ENCODE measurements at regions not wholly inside any gene's neighbourhood (a gene's known extent, or its start where the extent isn't known, plus 50 kb on each side); places are given as distances from the start of the nearest gene placed in this dataset.

DNA sequence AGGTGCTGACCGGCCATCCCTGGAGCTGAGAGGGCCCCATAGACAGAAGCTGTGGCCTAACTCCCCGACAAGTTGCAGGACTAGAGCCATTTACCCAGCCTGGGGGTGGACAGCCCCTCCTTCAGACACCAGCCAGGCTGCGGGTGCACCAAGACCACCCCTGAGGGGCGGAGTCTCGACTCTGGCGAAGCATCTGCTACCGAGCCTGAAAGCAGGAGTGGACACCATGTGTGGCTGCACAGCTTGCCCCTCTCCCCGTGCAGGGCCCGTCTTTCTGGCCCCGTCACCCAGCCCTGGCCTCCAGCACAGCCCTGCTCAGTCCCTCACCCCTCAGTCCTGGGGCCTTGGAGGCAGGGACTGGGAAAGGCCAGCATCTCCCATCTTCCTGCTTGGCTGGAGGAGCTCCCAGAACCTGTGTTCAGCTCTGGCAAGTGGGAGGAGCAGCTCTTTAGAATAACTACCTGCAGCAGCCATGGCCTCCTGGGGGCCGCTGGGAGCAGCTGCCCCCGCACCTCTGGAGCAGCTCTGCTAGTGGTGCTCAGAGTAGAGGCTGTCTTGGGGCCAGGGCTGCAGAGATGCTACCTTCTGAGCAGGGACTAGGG lies 275.8 kb downstream of the NDUFA10 start:
- DNase-seq (ENCODE audit: low read depth in 4 of 4, low spot score in 3 of 4), result no peak

DNA sequence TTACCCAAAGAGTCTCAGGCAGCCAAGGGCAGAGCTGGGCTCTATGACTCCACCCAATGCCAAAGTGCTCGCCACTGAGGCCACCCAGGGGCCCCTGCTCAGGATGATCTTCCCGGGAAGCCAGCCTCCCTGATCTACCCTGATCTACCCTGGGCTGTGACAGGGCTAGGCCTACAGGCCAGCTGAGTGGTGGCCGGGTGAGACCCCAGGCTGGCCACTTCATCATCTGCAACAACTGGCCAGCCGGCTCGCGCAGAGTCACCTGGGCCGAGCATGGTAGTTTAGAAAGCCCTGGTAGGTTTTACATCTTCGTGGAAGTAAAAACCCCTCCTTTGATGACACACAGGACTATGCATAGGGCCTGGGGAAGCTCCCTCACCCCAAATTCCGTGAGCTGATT lies 276.3 kb downstream of the NDUFA10 start:
- DNase-seq (ENCODE audit: low read depth in 4 of 4, low spot score in 3 of 4), result no peak

DNA sequence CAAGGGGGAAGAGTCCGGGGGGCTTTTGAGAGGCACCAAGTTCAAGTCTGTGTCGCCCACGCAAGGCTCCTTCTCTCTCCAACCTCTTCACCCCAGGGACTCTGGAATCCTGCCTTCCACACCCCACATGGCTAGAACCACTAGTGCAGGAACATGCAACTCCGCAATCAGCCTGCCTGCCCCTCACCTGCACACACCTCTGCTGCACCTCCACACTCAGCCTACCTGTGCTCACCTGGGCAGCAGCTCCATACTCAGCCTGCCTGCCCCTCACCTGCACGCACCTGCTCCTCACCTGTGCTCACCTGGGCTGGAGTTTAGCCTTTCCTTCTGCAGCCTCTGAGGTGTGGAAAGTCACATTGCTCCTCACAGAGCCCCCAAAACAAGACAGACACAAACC lies 277.4 kb downstream of the NDUFA10 start:
- DNase-seq (ENCODE audit: low read depth in 4 of 4, low spot score in 3 of 4), result no peak

DNA sequence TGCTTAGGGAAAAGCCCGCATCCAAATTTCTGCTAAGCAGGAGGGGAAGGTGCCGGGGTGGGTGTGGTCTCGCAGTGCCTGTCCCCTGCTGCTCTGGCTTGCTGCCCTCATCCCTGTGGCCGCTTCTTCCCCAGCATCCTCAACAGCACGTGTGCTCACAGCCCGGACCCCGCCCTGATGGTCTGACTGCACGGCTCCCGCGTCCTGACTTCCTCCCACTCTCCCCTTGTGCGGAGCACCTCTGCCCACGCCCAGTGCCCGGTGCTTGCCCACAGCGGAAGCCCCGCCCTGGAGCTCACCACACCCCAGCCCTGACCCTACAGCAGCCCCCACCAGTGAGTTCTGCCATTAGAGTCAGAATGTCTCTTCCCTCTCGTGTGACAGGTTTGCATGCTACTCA lies 277.9 kb downstream of the NDUFA10 start:
- DNase-seq (ENCODE audit: low read depth in 4 of 4, low spot score in 3 of 4), result no peak

DNA sequence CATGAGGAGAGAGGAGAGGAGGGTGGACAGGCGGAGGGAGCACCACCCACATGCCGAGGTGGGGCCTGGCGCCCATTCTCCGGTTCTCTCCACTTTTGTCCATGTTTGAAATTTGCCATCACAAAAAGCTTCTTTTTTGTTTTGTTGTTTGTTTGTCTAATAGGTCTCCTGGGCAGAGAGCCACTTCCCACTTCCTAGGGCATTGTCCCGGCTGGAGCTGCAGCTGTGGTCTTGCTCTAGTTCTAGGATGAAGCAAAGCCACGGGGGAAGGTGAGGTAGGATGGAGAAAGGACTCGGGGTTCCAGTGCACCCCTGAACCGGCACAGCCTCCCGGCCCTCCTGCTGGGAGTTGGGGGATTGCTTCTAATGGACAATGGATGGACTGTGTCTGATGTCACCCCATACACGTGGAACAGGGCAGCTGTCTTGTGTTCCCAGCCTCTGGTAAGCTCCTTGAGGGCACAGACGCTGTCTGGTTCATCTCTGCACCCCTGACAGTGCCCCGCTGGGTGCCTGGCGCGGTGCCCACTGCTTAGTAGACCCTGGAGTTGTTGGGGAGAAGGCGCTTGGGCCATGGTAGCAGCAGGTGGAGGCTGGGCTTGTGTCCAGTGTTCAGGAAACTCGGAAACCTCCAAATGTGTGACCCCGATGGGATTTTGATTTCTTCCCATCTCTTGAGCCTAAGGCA lies 278.4 kb downstream of the NDUFA10 start:
- DNase-seq (ENCODE audit: low read depth in 4 of 4, low spot score in 3 of 4), result no peak

DNA sequence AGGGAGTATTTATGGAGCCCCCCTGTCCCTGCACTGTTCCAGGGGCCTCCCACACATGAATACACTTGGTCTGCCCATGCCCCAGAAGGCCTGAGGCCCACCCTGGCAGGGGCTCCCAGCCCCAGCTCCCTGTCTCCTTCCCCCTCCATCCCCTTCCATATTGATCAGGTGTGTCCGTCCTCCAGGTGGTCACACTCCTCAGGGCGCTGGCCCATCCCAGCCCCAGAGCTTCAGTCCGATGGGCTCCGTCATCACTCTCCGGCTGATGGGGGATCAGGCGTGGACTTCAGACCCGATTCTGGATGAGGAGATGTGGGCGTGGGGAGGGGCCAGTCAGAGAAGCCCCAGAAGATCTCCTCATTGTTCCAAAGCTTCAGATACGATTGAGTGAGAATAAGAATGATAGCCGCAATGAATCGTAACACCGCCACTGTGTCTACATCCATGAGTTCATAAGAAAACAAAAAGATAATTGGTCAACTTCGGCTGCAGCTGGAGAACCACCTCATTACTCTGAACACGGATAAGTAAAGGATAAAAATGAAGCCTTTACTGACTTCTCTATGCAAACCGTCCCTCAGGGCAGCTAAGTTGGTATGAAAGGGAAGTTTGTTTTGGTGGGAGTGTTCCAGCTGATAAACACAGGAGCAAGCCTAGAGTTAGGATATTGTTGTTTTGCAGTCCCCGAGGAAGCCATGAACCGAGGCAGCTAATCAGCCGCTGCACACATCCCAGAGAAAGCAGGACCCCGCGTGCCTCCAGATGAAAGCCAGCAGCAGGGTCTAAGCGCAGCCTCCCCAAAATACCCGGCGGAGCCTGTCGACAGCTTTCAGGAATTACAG lies 279.5 kb downstream of the NDUFA10 start:
- DNase-seq (ENCODE audit: low read depth in 4 of 4, low spot score in 3 of 4), result no peak

DNA sequence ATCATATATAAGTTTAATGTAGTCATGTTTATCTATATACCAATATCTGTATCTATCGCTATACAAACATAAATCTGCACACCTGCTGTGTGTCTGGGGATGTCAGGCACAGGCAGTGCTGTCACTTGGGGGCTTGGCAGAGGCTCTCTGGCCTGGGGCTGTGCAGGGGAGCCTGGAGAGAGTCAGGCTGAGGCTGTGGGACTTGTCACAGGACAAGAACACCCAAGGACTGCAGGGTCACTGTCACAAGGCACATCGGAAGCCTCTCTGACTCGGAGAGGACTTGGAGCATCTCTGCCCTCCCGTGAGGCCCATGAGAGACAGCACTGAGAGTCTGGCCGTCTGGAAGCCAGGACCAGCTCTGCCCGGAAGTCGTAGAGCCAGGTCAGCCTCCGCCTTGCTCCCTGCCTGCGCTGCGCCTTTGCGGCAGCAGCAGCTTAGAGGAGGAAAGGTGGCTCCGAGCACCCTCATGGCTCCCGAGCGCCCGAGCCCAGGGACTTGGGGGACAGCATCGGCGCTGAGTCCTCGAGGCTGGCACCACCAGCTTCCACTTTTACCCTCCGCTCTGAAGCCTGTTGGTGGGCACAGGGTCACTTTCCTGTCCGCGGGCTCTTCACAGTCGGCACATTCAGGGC lies 280.3 kb downstream of the NDUFA10 start:
- no peak for DNase-seq (ENCODE audit: low read depth in 4 of 4, low spot score in 3 of 4)

DNA sequence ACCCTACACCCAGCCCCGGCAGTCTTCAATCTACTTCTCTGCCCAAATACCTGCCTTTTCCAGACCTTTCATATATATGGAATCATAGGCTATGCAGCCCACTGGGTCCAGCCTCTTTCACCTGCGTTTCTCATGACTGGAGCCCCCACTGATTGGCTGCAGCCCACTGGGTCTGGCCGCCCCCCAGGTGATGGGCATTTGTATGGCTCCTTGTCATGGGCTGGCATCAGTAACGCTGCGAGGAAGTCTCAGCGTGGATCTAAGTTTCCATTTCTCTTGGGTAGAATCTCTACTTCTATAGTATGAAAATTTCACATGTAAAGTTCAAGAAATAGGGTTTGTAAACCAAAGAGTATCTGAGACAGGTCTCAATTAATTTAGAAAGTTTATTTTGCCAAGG lies 281.9 kb downstream of the NDUFA10 start:
- DNase-seq (ENCODE audit: low read depth in 4 of 4, low spot score in 3 of 4), result no peak

DNA sequence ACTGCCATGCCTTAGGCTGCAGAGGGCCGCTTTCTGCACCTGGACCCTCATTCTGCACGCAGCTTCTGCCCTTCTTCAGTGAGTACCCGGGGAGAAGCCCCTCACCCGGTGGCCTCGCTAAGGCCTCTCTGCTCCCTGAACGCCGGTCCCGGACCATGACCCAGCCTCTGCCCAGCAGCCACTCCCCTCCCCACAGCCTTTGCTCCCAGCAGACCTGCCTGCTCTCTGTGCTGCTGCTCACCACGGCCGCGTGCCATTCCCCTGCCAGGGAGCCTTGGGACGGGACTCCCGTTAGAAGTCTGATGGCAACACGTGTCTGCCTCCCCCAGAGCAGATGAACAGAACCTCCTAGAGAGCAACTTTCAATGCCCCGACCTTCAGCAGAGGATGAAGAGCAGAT lies 282.8 kb downstream of the NDUFA10 start:
- DNase-seq (ENCODE audit: low read depth in 4 of 4, low spot score in 3 of 4), result no peak

DNA sequence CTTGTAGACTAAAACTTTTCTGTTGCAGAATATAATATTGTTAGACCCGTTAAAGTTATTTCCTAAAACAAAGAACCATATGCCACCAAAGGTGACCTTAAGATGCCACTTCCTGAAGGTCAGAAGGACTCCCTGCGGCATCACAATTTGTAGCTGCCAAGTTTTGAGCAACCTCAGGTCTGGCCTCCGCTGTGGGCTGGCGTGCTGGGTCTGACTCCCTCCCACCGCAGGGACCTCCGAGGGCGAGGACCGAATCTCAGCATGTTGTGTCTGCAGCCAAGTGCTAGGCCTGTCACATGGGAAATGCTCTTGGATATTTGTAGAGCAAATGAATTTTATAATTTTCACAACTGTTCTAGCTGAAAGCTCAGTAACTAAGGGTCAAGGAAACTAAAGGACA lies 285.9 kb downstream of the NDUFA10 start:
- DNase-seq (ENCODE audit: low read depth in 4 of 4, low spot score in 3 of 4), result no peak

DNA sequence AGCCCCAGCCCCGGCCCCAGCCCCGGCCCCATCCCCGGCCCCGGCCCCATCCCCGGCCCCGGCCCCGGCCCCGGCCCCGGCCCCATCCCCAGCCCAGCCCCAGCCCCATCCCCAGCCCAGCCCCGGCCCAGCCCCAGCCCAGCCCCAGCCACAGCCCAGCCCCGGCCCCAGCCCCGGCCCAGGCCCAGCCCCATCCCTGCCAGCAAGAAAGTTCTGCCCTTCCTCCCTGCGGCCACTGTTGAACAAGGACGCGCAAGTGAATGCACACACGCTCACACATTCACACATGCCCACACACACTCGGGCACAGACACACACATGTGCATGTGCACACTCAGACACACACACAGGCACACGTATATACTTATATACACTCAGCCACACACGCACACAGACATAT lies 287.0 kb downstream of the NDUFA10 start:
- no peak for DNase-seq (ENCODE audit: low read depth in 4 of 4, low spot score in 3 of 4)

DNA sequence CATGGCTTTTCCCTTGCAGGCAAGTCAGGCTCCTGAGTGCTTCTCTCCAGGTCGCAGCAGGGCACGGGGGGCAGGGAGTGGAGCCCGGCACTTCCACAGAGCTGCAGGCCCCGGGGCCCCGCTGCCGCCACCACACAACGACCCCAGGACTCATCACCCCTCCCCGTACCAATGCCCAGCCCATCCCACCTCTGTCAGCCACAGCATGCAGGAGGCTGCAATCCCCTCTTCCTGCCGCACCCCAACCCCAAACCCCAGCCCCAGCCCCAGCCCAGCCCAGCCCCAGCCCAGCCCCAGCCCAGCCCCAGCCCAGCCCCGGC lies 288.0 kb downstream of the NDUFA10 start:
- no peak for DNase-seq (ENCODE audit: low read depth in 4 of 4, low spot score in 3 of 4)

DNA sequence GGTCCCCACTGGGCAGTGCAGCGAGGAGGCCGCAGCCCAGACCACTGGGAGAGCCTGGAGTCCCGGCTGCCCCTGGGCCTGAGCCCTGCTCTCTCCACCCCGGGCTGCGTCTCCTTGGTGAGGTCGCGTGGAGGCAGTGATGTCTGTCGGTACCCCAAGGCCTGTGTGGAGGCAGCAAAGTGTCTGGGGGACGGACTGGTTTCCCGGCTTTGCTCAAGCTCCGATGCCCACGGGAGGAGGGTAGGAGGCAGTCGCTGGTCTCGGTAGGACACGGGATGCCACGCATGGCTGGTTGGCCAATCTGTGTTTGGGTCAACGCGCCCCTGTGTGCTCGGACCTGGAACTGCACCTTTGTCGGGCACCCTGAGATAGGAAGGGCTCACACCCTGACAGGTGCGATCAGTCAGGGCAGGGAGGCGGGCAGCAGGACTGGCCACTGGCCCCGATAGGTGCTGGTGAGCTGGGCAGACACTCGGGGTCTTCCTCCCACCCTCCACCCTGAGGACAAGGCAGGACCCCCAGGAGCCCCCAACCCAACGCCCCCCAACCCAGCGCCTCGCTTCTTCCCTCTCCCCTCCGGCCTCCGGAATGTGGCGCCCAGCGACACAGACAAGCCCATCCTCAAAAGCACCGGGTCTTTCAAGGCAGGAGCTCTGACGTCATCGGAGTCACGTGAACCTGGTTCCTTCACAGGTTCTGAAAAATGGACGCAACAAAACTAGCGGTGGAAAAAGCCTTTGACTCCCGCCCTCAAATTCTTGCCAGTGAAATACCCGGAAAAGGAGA lies 288.6 kb downstream of the NDUFA10 start:
- DNase-seq (ENCODE audit: low read depth in 4 of 4, low spot score in 3 of 4), result no peak

DNA sequence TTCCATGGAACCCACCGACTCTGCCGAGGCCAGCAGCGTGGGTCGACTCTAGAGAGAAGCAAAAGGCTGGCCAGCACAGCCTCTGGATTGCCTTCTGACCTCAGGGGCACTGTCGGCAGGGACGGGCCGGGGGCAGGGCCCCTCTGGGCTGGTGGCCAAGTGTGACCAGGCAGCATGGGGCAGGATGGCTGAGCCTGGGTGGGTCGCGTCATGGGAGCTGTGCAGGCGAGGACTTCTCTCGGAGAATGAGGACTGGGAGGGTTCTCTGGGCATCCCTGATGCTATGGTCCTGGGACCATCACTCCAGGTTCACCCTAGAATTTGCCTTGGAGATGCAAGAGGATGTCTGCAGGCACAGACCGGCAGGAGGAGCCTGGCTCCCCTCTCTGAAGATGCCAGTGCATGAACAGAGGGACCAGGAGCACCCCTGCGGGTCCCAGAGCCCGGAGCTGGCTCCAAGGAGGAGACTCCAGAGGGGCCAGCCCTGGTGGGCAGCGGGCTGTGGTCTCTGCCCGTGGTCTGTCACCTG lies 289.2 kb downstream of the NDUFA10 start:
- DNase-seq (ENCODE audit: low read depth in 4 of 4, low spot score in 3 of 4), result no peak

DNA sequence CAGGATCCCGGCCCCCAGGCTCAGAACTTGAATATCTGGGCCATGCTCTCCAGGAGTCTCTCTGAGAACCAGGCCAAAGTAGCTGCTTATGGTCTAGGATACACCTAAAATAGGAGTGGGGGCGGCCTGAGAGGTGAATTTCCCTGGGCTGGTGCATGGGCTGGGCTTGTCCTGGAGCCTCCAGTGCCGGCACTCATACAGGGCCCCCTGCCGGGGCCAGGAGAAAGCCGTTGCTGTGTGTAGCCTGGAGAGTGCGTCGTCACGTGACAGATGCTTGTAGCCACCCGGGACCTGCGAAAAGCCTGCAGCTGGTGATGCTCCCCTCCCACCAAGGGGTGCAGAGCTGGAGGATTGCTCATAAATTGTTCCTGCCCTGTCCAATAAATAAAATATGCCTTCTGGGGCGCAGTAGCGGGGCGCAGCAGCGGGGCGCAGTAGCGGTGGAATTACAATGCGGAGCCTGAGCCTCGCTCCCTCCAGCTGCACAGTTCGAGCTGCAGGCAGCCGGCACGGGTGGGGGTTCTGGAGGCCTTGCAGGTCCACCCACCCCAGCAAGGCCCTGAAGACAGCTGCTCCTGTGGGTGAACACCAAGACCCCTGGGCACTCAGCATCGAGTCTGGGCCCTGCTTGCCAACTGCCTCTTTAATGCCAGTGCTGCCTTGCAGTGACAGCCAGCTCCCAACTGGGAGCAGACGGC lies 289.9 kb downstream of the NDUFA10 start:
- no peak for DNase-seq (ENCODE audit: low read depth in 4 of 4, low spot score in 3 of 4)

DNA sequence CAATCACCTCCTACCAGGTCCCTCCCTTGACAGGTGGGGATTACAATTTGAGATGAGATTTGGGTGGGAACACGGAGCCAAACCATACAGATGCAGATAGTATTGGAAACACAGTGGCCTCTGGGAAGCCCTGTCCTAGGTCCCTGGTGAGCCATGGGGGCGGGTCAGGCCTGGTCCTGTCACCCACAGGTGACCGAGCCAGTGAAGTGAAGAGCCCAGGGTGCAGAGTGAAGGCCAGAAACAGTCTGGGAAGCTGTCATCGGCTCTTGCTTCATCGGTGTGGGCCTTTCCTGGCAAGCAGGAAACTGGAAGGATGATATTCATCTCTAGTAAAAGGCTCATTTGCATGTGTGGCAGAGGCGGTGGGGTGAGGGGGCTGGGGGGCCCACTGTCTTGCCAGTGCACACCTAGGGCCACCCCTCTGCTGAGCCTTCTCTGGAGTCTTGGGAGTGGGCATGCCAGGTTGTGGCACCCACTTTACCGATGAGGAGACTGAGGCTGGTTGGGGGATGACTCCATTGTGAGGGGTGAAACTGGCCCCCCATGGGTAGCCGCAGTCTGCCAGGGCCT lies 290.6 kb downstream of the NDUFA10 start:
- DNase-seq (ENCODE audit: low read depth in 4 of 4, low spot score in 3 of 4), result no peak

DNA sequence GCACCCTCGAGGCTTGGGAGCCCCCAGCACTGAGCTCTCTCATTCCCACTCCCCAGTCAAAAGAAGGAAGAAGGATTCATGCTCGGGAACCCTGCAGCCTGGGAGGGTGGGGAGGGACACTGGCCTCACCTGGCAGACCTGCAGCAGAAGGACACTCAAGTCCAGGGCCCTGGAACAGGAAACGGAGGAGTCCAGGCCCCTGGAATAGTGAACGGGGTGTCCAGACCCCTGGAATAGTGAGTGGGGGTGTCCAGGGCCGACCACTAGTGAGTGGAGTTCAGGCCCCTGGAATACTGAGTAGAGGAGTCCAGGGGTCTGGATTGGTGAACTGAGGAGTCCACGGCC lies 292.5 kb downstream of the NDUFA10 start:
- DNase-seq (ENCODE audit: low read depth in 4 of 4, low spot score in 3 of 4), result no peak

DNA sequence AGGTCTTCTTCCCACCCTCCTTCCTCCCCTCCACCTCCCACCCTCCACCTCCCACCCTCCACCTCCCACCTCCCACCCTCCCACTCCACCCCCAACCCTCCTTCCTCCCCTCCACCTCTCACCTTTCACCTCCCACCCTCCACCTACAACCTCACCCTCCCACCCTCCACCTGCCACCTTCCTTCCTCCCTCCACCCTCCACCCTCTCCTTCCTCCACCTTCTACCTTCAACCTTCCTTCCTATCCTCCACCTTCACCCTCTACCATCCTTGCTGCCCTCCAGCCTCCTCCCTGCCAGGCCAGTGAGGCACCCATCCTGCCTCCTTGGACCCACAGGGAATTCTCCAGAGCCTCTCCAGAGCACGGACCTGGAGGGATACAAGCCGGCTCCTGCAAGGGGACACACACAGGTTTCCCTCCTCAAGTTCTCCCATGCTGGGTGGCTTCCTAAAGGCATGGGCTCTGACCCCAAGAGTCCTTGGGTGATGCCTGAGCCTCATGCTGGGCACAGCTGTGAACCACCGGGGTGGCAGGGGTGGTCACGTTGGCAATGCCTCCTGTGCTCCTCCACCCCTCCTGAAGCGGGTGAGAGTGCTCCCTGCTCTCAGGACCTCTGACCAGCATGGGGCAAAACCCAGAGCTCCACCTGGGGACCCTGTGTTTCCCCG lies 293.0 kb downstream of the NDUFA10 start:
- DNase-seq (ENCODE audit: low read depth in 4 of 4, low spot score in 3 of 4), result no peak

DNA sequence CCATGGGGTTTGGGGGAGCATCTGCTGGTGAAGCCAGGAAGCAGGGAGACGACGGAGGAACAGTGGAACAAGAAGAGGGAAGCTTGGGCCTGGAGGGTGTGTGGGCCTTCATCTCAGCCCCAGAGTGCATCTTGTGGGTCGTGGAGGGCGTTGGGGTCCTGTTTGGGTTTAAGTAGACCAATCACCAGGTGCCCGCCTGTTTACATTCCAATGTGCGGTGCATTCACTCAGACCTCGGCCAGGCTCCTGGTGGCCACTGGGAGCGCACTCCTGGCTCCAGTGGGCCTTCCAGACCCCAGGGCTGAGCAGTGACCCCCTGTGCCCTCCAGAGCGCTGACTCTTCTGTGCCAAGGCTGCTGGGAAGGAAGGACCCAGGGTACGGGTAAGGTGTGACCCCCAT lies 293.7 kb downstream of the NDUFA10 start:
- no peak for DNase-seq (ENCODE audit: low read depth in 4 of 4, low spot score in 3 of 4)

Measured in left renal pelvis (tissue), 4 donors.